BJ (cell line): ENCODE measurements at regions not wholly inside any gene's neighbourhood (a gene's known extent, or its start where the extent isn't known, plus 50 kb on each side); places are given as distances from the start of the nearest gene placed in this dataset.

Experiments
- CTCF ChIA-PET: fragments of 350-600 bp; formaldehyde crosslinking; extraction: SDS; loops from one replicate; lab custom pipeline; 2021; ENCODE audit warnings: antibody characterized with exemption, inconsistent platforms; lab: Yijun Ruan, JAX
- POLR2A ChIA-PET: fragments of 300-600 bp; sonication (Branson Sonifier 250); formaldehyde crosslinking; extraction: SDS; loops from one replicate; lab custom pipeline; 2021; ENCODE audit warnings: antibody characterized with exemption; lab: Charles Lee
- DNase-seq: peaks from one replicate; pipeline ENCODE4 v3.0.0-alpha.2; 2011; ENCODE audit warnings: low read depth
- H3K27me3 ChIP-seq: 2 replicates; pipeline ENCODE4 v1.6.0; 2011; ENCODE audit warnings: low read length; ENCODE audit not compliant: control insufficient read depth, insufficient read depth
- H3K36me3 ChIP-seq: 2 replicates; pipeline ENCODE4 v1.5.1; 2011; ENCODE audit warnings: low read length; ENCODE audit not compliant: control insufficient read depth, insufficient read depth
- H3K4me3 ChIP-seq: 2 replicates; pipeline ENCODE4 v1.5.1; 2011; ENCODE audit warnings: low read depth, mild to moderate bottlenecking, control low read depth, low read length
- CTCF ChIP-seq: IDR thresholded peaks from 2 replicates; pipeline ENCODE4 v1.5.1; 2011; ENCODE audit warnings: low read depth, mild to moderate bottlenecking, control low read depth, inconsistent platforms, low read length, moderate library complexity; ENCODE audit not compliant: insufficient read depth

- no peak for DNase-seq
- POLR2A ChIA-PET, result no interaction called here
- H3K27me3 ChIP-seq, result no peaks in the 10 kb centered on the region
- H3K36me3 ChIP-seq, result no peaks in the 10 kb centered on the region
- CTCF ChIA-PET, result no interaction called here
- H3K4me3 ChIP-seq, result no peak overlapping the region
- TF ChIP-seq CTCF, result no peak
Observed at GRCh38 chr1:4951601-4952000, 297.2 kb downstream of the AJAP1 start.

- H3K36me3 ChIP-seq, result no peaks in the 10 kb centered on the region
- no peak for DNase-seq
- H3K27me3 ChIP-seq, result no peaks in the 10 kb centered on the region
- TF ChIP-seq CTCF, result no peak
- POLR2A ChIA-PET, result no interaction called here
- H3K4me3 ChIP-seq, result no peak overlapping the region
- CTCF ChIA-PET, result no interaction called here
Observed at GRCh38 chr1:4946343-4946742, 291.9 kb downstream of the AJAP1 start.

- CTCF ChIA-PET, result no interaction called here
- POLR2A ChIA-PET, result no interaction called here
- no peak for DNase-seq
Observed at GRCh38 chr1:4944911-4945310, 290.5 kb downstream of the AJAP1 start.

GRCh38 chr1:4944072-4944471 lies 289.7 kb downstream of the AJAP1 start:
- Histone ChIP-seq H3K36me3 (no peaks in the 10 kb centered on the region), H3K4me3 (no peak overlapping the region), H3K27me3 (no peaks in the 10 kb centered on the region)
- CTCF ChIA-PET, result no interaction called here
- no peak for TF ChIP-seq CTCF
- no peak for DNase-seq
- POLR2A ChIA-PET, result no interaction called here

More at GRCh38 chr1:4944911-4945310, 290.5 kb downstream of the AJAP1 start:
- Histone ChIP-seq H3K36me3 (no peaks in the 10 kb centered on the region), H3K27me3 (no peaks in the 10 kb centered on the region), H3K4me3 (no peak overlapping the region)
- TF ChIP-seq CTCF, result no peak

- Histone ChIP-seq H3K27me3 (no peaks in the 10 kb centered on the region), H3K36me3 (no peaks in the 10 kb centered on the region), H3K4me3 (no peak overlapping the region)
- TF ChIP-seq CTCF, result no peak
- DNase-seq, result no peak
- CTCF ChIA-PET, result no interaction called here
- POLR2A ChIA-PET, result no interaction called here
Observed at GRCh38 chr1:4939266-4939665, 284.9 kb downstream of the AJAP1 start.
